ENCODE measurements at regions not wholly inside any gene's neighbourhood (a gene's known extent, or its start where the extent isn't known, plus 50 kb on each side); places are given as distances from the start of the nearest gene placed in this dataset.

DNA sequence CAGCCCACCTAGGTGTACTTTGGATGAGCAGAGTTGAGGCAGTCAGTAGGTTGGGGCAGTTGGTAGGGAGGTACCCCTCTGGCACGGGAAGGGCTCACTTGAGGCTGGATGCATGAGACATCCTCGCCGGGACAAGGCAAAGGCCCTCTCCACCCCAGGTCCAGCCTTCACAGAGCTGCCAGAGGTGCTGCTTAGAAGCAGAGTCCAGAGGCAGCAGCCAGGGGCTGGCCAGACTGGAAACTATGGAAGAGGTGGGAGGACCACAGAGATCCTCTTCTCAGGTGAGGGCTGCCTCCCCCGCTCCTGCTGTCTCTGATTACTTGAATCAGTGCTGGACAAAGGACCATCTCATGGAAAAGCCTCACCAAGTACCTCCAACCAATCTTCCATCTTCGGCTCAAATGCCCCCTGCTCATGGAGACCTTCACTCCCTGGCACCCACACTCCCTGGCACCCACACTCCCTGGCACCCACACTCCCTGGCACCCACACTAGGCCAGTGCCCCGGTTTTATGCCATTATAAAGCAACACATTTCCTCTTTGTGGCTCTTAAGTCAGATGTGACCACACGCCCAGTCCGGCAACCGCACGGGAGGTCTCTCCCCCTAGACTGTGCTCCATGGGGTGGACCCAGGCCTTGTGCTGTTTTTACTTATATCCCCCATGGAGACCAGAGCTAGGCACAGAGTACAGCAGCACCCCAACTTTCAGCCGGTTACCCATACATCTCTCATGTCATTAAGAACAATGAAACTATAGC lies 100.1 kb downstream of the YTHDF1 start:
- TF ChIP-seq CTCF (IDR thresholded peaks at IDR 0.05) (no peak), EZH2 (IDR thresholded peaks at IDR 0.05; ENCODE audit: borderline replicate concordance, insufficient read depth, low read depth, low read length, poor library complexity, severe bottlenecking) (no peak)

All from B cell (primary cell).